Lung (tissue), 11 donors: ENCODE measurements at regions not wholly inside any gene's neighbourhood (a gene's known extent, or its start where the extent isn't known, plus 50 kb on each side); places are given as distances from the start of the nearest gene placed in this dataset.

Source experiments
- ATAC-seq: fragments of 200-7000 bp; cut with Tn5 transposase; one replicate; pipeline ENCODE4 v1.9.1; 2020; ENCODE audit warnings: moderate number of reproducible peaks; ENCODE audit not compliant: insufficient read depth, low FRiP score
- DNase-seq, 3 donors: peaks; one replicate each; pipeline ENCODE4 v3.0.0-alpha.2; 2013 to 2017
- H3K27ac ChIP-seq, 2 donors: one replicate each; pipeline ENCODE4 v1.5.1; 2013; ENCODE audit warnings: mild to moderate bottlenecking in 2 of 2, moderate library complexity in 2 of 2, control low read depth in 1 of 2, inconsistent platforms in 1 of 2, low read depth in 1 of 2, low read length in 1 of 2
- H3K27me3 ChIP-seq, 3 donors: one replicate each; pipeline ENCODE4 v1.5.1; 2013; ENCODE audit warnings: low read length in 2 of 3; ENCODE audit not compliant: control insufficient read depth in 3 of 3, insufficient read depth in 3 of 3
- H3K36me3 ChIP-seq, 4 donors: one replicate each; pipeline ENCODE4 v1.5.1; 2013; ENCODE audit warnings: low read length in 4 of 4, mild to moderate bottlenecking in 1 of 4, moderate library complexity in 1 of 4; ENCODE audit not compliant: control insufficient read depth in 4 of 4, insufficient read depth in 4 of 4
- H3K4me1 ChIP-seq, 5 donors: one replicate each; pipeline ENCODE4 v1.5.1; 2013; ENCODE audit warnings: low read length in 5 of 5, mild to moderate bottlenecking in 2 of 5, moderate library complexity in 1 of 5; ENCODE audit not compliant: control insufficient read depth in 5 of 5, insufficient read depth in 5 of 5
- H3K4me3 ChIP-seq: one replicate; pipeline ENCODE4 v1.5.1; 2013; ENCODE audit warnings: mild to moderate bottlenecking, control low read depth, moderate library complexity
- H3K9ac ChIP-seq, 2 donors: one replicate each; pipeline ENCODE4 v1.5.1; 2013; ENCODE audit warnings: low read length in 2 of 2, control low read depth in 1 of 2; ENCODE audit not compliant: insufficient read depth in 1 of 2
- H3K9me3 ChIP-seq, 4 donors: one replicate each; pipeline ENCODE4 v1.5.1; 2013; ENCODE audit warnings: low read length in 3 of 4, mild to moderate bottlenecking in 1 of 4, moderate library complexity in 1 of 4; ENCODE audit not compliant: control insufficient read depth in 4 of 4, insufficient read depth in 3 of 4
- WGBS, 2 donors: extraction: QIAGEN DNeasy Blood & Tissue Kit; methylation state at CpG; one replicate each; pipeline ENCODE4 v1.1.7; 2013; 5-methylcytosine and 5-hydroxymethylcytosine counted together
- TF ChIP-seq, protein P1 (sequence below): IDR thresholded peaks from 2 replicates; pipeline ENCODE4 v1.5.1; 2012; ENCODE audit warnings: mild to moderate bottlenecking; ENCODE audit errors: control extremely low read depth, extremely low read depth
- donor health status: control.
- donor health status: control.
- donor health status: Bipolar disorder and iron deficiency.
- donor health status: healthy.
- donor health status: DM: yes; HTN: yes; CAD: no.

DNA sequence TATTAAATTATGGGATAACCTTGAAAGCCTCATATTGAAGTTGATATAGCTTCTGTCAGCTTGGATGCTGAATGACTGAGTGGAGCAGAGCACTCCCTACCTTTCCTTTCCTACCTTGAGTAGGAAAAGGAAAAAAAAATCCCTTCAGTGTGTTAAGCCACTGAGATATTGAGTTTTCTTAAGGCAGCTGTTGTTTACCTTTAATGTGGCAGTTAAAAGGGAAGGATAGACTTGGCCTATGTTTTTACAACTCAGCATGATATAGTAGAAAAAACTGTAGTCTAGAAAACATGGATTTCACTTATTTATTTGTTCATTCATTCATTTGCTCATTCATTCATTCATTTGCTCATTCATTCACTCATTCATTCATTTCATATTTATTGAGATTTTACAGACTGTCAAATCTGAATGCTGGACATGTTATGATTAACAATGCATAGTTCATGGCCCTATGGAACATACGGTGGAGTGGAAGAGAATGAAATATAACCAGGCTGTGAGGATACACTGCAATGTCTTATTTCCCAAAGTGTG is 131.5 kb upstream of the MAN1A1 start:
- TF ChIP-seq, protein P1, sequence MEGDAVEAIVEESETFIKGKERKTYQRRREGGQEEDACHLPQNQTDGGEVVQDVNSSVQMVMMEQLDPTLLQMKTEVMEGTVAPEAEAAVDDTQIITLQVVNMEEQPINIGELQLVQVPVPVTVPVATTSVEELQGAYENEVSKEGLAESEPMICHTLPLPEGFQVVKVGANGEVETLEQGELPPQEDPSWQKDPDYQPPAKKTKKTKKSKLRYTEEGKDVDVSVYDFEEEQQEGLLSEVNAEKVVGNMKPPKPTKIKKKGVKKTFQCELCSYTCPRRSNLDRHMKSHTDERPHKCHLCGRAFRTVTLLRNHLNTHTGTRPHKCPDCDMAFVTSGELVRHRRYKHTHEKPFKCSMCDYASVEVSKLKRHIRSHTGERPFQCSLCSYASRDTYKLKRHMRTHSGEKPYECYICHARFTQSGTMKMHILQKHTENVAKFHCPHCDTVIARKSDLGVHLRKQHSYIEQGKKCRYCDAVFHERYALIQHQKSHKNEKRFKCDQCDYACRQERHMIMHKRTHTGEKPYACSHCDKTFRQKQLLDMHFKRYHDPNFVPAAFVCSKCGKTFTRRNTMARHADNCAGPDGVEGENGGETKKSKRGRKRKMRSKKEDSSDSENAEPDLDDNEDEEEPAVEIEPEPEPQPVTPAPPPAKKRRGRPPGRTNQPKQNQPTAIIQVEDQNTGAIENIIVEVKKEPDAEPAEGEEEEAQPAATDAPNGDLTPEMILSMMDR: no peak
- no peak for ATAC-seq
- WGBS, 2 donors: 94 to 96% methylated on average over 1 of the region's 1 CpG

DNA sequence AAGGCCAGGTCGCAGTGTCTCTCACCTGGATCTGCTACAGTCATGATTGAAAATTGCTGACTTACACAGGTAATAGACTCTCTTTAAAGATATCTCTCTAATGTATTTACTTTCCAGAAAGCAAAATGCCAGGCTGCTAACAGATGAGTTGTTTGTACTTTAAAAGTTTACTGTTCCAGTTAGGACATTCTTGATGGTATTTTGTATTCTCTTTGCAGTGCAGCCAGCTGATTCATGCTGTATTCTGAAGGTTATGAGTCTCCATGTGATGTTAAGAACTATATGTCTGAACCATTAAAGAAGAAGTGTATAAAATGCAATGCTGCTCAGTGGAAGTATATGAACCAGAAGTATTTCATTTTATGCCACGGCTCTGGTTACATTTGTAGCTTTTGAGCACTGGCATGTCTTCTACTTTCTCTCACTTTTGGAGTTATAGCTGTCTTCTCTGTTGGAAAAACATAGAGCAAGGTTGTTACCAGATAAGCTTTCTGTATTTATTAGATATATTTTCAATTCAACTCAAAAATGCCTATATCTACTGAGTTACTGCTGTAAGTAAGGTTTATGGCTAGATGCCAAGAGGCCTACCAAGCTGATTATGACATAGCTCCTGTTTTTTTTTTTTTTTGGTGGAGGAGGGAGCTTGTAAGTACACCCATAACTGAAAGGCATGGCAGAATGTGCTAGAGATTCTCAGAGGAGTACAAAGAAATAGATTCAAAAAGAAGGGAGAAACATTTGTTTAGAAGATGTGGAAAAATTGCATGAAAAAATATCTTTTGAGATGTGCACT is 130.5 kb upstream of the MAN1A1 start:
- Histone ChIP-seq H3K9ac (no peak overlapping the region), H3K27ac (no peak overlapping the region), H3K4me1 (peaks cover 0 to 10% (median 5%) of the 10 kb centered on the region in 5 donors), H3K9me3 (no peaks in the 10 kb centered on the region), H3K27me3 (no peaks in the 10 kb centered on the region), H3K36me3 (no peaks in the 10 kb centered on the region), H3K4me3 (no peak overlapping the region)
- TF ChIP-seq, protein P1: no peak
- WGBS, 2 donors: 87 to 93% methylated on average over 2 of the region's 2 CpGs
- ATAC-seq (no peak), DNase-seq (peak in 2 of 3 donors; percentile 55 to 71)

More for the DNA sequence above, 131.5 kb upstream of the MAN1A1 start:
- DNase-seq: no peak
- no peaks in the 10 kb centered on the region for H3K36me3 ChIP-seq
- H3K9me3 ChIP-seq: no peaks in the 10 kb centered on the region
- no peak overlapping the region for H3K27ac ChIP-seq
- no peak overlapping the region for H3K4me3 ChIP-seq
- H3K27me3 ChIP-seq: no peaks in the 10 kb centered on the region
- H3K4me1 ChIP-seq: peaks cover 0 to 10% (median 5%) of the 10 kb centered on the region in 5 donors
- H3K9ac ChIP-seq: no peak overlapping the region

DNA sequence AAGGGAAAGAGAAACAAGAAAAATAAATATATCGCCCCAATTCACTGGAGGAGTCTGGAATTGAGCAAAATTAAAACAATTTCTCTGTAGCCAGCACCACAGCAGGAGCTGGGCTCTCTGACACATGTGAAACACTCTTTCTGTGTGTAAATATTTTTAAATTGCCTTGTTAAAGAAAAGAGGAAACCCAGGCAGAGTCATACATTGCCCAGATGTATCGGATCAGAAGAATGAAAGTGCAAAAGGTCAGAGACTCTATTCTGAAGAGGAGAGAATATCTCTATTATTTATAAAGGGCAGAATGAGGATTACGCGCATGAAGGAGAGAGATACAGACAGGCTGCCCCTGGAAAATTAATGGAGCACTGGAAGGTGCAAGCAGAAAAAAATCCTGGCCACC is 127.0 kb upstream of the MAN1A1 start:
- WGBS, 2 donors: 55 to 80% methylated on average over 4 of the region's 4 CpGs
- Histone ChIP-seq H3K4me1 (no peaks in the 10 kb centered on the region), H3K9me3 (no peaks in the 10 kb centered on the region), H3K27ac (no peak overlapping the region), H3K4me3 (no peak overlapping the region), H3K9ac (no peak overlapping the region), H3K27me3 (no peaks in the 10 kb centered on the region), H3K36me3 (no peaks in the 10 kb centered on the region)
- DNase-seq (no peak), ATAC-seq (no peak)
- TF ChIP-seq, protein P1: no peak
